ENCODE measurements at regions not wholly inside any gene's neighbourhood (a gene's known extent, or its start where the extent isn't known, plus 50 kb on each side); places are given as distances from the start of the nearest gene placed in this dataset.

- no peak for DNase-seq
Observed at GRCh38 chr2:181308766-181309515, 148.2 kb upstream of the ITGA4 start.

- no peak for DNase-seq
Observed at GRCh38 chr2:181309586-181309985, 147.6 kb upstream of the ITGA4 start.

- DNase-seq = no peak
Observed at GRCh38 chr2:181310967-181311366, 146.2 kb upstream of the ITGA4 start.

GRCh38 chr2:181311837-181312236, 145.3 kb upstream of the ITGA4 start:
- no peak for DNase-seq

GRCh38 chr2:181312515-181312927, 144.7 kb upstream of the ITGA4 start:
- no peak for DNase-seq

GRCh38 chr2:181313845-181314244, 143.3 kb upstream of the ITGA4 start:
- DNase-seq = no peak

GRCh38 chr2:181314551-181314950, 142.6 kb upstream of the ITGA4 start:
- DNase-seq = no peak

GRCh38 chr2:181317511-181317910, 139.7 kb upstream of the ITGA4 start:
- no peak for DNase-seq

- no peak for DNase-seq
Observed at GRCh38 chr2:181318504-181319280, 138.5 kb upstream of the ITGA4 start.

- DNase-seq = no peak
Observed at GRCh38 chr2:181319286-181319685, 137.9 kb upstream of the ITGA4 start.

- DNase-seq = no peak
Observed at GRCh38 chr2:181320638-181321037, 136.5 kb upstream of the ITGA4 start.

- DNase-seq = no peak
Observed at GRCh38 chr2:181324912-181325311, 132.3 kb upstream of the ITGA4 start.

- DNase-seq = no peak
Observed at GRCh38 chr2:181326661-181327060, 130.5 kb upstream of the ITGA4 start.

GRCh38 chr2:181330286-181330685, 126.9 kb upstream of the ITGA4 start:
- no peak for DNase-seq

- no peak for DNase-seq
Observed at GRCh38 chr2:181332044-181332605, 125.1 kb upstream of the ITGA4 start.

GRCh38 chr2:181334158-181334826, 122.9 kb upstream of the ITGA4 start:
- DNase-seq = no peak

- DNase-seq = no peak
Observed at GRCh38 chr2:181340891-181341290, 116.3 kb upstream of the ITGA4 start.

- DNase-seq = no peak
Observed at GRCh38 chr2:181341855-181342600, 115.2 kb upstream of the ITGA4 start.

GRCh38 chr2:181348107-181348837, 108.9 kb upstream of the ITGA4 start:
- no peak for DNase-seq

- no peak for DNase-seq
Observed at GRCh38 chr2:181352158-181352557, 105.0 kb upstream of the ITGA4 start.

- no peak for DNase-seq
Observed at GRCh38 chr2:181354626-181355025, 102.6 kb upstream of the ITGA4 start.

GRCh38 chr2:181356526-181357130, 100.6 kb upstream of the ITGA4 start:
- no peak for DNase-seq
